ENCODE measurements at regions not wholly inside any gene's neighbourhood (a gene's known extent, or its start where the extent isn't known, plus 50 kb on each side); places are given as distances from the start of the nearest gene placed in this dataset.

DNA sequence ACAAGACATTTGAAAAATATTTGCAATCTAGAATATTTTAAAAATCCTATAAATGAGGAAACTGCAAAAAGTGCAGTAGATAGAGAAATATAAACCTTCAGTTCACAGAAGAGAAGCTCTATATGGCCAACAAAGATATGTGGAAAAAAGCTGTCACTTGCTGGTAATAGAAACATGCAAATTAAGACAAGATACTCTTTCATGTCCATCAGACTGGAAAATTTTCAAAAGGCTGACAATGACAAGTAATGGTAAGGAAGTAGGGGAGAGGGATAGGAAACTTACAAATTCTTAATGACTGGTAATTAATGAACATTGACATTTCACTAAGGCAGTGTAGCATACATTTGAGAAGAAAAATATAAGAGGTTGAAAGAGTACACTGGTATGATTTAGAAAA, 147.9 kb downstream of the MRPL39 start:
- Histone ChIP-seq H3K9me2 (replicated peaks; ENCODE audit: low read depth, low read length) (no peaks in the 10 kb centered on the region), H3K4me1 (ENCODE audit: insufficient read depth, low read length, poor library complexity, severe bottlenecking) (no peaks in the 10 kb centered on the region), H4K20me1 (ENCODE audit: insufficient read depth, low read length, poor library complexity, severe bottlenecking) (no peaks in the 10 kb centered on the region), H3K36me3 (ENCODE audit: insufficient read depth, low read length) (no peaks in the 10 kb centered on the region), H3K27me3 (ENCODE audit: insufficient read depth, low read length, poor library complexity, severe bottlenecking) (no peaks in the 10 kb centered on the region), H3F3A (ENCODE audit: low read depth) (no peaks in the 10 kb centered on the region), H3K4me3 (ENCODE audit: low read length, poor library complexity, severe bottlenecking) (no peak overlapping the region), H3K79me2 (ENCODE audit: insufficient read depth, low read length) (no peaks in the 10 kb centered on the region), H3K9ac (ENCODE audit: low read depth, low read length, poor library complexity, severe bottlenecking) (no peak overlapping the region), H3K4me2 (ENCODE audit: low read depth, low read length, poor library complexity, severe bottlenecking) (no peak overlapping the region), H3K9me3 (ENCODE audit: insufficient read depth, low read depth, low read length) (no peaks in the 10 kb centered on the region), H2AFZ (ENCODE audit: low read length) (no peak overlapping the region)
- no peak for TF ChIP-seq EZH2phosphoT487 (IDR thresholded peaks at IDR 0.05; ENCODE audit: borderline replicate concordance)
- TF ChIP-seq, protein P1, sequence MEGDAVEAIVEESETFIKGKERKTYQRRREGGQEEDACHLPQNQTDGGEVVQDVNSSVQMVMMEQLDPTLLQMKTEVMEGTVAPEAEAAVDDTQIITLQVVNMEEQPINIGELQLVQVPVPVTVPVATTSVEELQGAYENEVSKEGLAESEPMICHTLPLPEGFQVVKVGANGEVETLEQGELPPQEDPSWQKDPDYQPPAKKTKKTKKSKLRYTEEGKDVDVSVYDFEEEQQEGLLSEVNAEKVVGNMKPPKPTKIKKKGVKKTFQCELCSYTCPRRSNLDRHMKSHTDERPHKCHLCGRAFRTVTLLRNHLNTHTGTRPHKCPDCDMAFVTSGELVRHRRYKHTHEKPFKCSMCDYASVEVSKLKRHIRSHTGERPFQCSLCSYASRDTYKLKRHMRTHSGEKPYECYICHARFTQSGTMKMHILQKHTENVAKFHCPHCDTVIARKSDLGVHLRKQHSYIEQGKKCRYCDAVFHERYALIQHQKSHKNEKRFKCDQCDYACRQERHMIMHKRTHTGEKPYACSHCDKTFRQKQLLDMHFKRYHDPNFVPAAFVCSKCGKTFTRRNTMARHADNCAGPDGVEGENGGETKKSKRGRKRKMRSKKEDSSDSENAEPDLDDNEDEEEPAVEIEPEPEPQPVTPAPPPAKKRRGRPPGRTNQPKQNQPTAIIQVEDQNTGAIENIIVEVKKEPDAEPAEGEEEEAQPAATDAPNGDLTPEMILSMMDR (conservative IDR thresholded peaks at IDR 0.05; ENCODE audit: low read length): no peak

- H3F3A ChIP-seq (ENCODE audit: low read depth): no peaks in the 10 kb centered on the region
- no peaks in the 10 kb centered on the region for H3K9me2 ChIP-seq (replicated peaks; ENCODE audit: low read depth, low read length)
- no peak overlapping the region for H2AFZ ChIP-seq (ENCODE audit: low read length)
- no peak overlapping the region for H3K9ac ChIP-seq (ENCODE audit: low read depth, low read length, poor library complexity, severe bottlenecking)
- TF ChIP-seq, protein P1 (conservative IDR thresholded peaks at IDR 0.05; ENCODE audit: low read length): no peak
- TF ChIP-seq EZH2phosphoT487 (IDR thresholded peaks at IDR 0.05; ENCODE audit: borderline replicate concordance): no peak
- no peaks in the 10 kb centered on the region for H3K36me3 ChIP-seq (ENCODE audit: insufficient read depth, low read length)
- H3K4me3 ChIP-seq (ENCODE audit: low read length, poor library complexity, severe bottlenecking): no peak overlapping the region
- no peak overlapping the region for H3K4me2 ChIP-seq (ENCODE audit: low read depth, low read length, poor library complexity, severe bottlenecking)
- no peaks in the 10 kb centered on the region for H4K20me1 ChIP-seq (ENCODE audit: insufficient read depth, low read length, poor library complexity, severe bottlenecking)
- no peaks in the 10 kb centered on the region for H3K79me2 ChIP-seq (ENCODE audit: insufficient read depth, low read length)
- no peaks in the 10 kb centered on the region for H3K4me1 ChIP-seq (ENCODE audit: insufficient read depth, low read length, poor library complexity, severe bottlenecking)
- no peaks in the 10 kb centered on the region for H3K27me3 ChIP-seq (ENCODE audit: insufficient read depth, low read length, poor library complexity, severe bottlenecking)
- H3K9me3 ChIP-seq (ENCODE audit: insufficient read depth, low read depth, low read length): no peaks in the 10 kb centered on the region
Observed at GRCh38 chr21:25458484-25458883, 148.8 kb downstream of the MRPL39 start.

GRCh38 chr21:25457946-25458345, 149.3 kb downstream of the MRPL39 start:
- no peaks in the 10 kb centered on the region for H3K27me3 ChIP-seq (ENCODE audit: insufficient read depth, low read length, poor library complexity, severe bottlenecking)
- H3F3A ChIP-seq (ENCODE audit: low read depth): no peaks in the 10 kb centered on the region
- no peaks in the 10 kb centered on the region for H3K9me2 ChIP-seq (replicated peaks; ENCODE audit: low read depth, low read length)
- H2AFZ ChIP-seq (ENCODE audit: low read length): no peak overlapping the region
- H4K20me1 ChIP-seq (ENCODE audit: insufficient read depth, low read length, poor library complexity, severe bottlenecking): no peaks in the 10 kb centered on the region
- no peak overlapping the region for H3K4me3 ChIP-seq (ENCODE audit: low read length, poor library complexity, severe bottlenecking)
- H3K79me2 ChIP-seq (ENCODE audit: insufficient read depth, low read length): no peaks in the 10 kb centered on the region
- no peaks in the 10 kb centered on the region for H3K4me1 ChIP-seq (ENCODE audit: insufficient read depth, low read length, poor library complexity, severe bottlenecking)
- no peak overlapping the region for H3K4me2 ChIP-seq (ENCODE audit: low read depth, low read length, poor library complexity, severe bottlenecking)
- H3K9me3 ChIP-seq (ENCODE audit: insufficient read depth, low read depth, low read length): no peaks in the 10 kb centered on the region
- H3K9ac ChIP-seq (ENCODE audit: low read depth, low read length, poor library complexity, severe bottlenecking): no peak overlapping the region
- H3K36me3 ChIP-seq (ENCODE audit: insufficient read depth, low read length): no peaks in the 10 kb centered on the region
- TF ChIP-seq EZH2phosphoT487 (IDR thresholded peaks at IDR 0.05; ENCODE audit: borderline replicate concordance): no peak
- TF ChIP-seq, protein P1 (conservative IDR thresholded peaks at IDR 0.05; ENCODE audit: low read length): no peak

Data from Loucy (cell line).